ENCODE measurements at regions not wholly inside any gene's neighbourhood (a gene's known extent, or its start where the extent isn't known, plus 50 kb on each side); places are given as distances from the start of the nearest gene placed in this dataset.

DNA sequence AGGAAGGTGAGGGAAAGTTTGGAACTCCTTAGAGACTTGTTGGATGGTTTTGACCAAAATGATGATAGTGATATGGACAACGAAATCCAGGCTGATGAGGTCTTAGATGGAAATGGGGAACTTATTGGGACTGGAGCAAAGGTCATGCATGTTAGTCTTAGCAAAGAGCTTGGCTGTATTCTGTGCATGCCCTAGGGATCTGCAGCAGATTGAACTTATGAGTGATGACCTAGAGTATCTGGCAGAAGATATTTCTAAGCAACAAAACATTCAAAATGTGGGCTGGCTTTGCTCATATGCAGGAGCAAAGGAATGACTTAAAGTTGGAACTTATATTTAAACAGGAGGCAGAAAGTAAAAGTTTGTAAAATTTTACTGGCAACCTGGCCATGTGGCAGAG is 489.3 kb upstream of the DIPK2B start:
- H3K27me3 ChIP-seq, result peaks cover 0 to 5% (median 0%) of the 10 kb centered on the region in 4 donors
- TF ChIP-seq, protein P1, sequence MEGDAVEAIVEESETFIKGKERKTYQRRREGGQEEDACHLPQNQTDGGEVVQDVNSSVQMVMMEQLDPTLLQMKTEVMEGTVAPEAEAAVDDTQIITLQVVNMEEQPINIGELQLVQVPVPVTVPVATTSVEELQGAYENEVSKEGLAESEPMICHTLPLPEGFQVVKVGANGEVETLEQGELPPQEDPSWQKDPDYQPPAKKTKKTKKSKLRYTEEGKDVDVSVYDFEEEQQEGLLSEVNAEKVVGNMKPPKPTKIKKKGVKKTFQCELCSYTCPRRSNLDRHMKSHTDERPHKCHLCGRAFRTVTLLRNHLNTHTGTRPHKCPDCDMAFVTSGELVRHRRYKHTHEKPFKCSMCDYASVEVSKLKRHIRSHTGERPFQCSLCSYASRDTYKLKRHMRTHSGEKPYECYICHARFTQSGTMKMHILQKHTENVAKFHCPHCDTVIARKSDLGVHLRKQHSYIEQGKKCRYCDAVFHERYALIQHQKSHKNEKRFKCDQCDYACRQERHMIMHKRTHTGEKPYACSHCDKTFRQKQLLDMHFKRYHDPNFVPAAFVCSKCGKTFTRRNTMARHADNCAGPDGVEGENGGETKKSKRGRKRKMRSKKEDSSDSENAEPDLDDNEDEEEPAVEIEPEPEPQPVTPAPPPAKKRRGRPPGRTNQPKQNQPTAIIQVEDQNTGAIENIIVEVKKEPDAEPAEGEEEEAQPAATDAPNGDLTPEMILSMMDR (IDR thresholded peaks at IDR 0.05), result no peak

DNA sequence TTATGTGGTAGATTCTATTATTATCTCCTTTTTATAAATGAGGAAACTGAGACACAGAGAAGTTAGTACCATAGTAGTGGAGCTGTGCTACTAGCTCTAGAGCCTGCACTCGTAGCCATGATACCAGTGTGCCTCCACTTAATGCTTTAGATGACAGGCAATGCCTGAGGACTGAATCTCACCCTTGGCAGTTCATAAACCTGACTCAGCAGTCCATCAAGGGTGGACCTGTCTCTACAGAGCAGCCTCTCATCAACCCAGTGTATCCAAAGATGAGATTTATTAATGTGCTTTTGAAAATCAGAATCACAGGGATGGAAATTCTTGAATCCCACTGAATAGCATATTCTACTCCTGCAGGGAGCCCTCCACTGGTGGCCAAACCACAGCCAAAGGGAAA is 483.2 kb upstream of the DIPK2B start:
- no peak for FAIRE-seq
- WGBS, 2 donors, result 28 to 35% methylated on average over 1 of the region's 1 CpG
- no peak for ATAC-seq

More for the DNA sequence above, 489.3 kb upstream of the DIPK2B start:
- WGBS, 2 donors, result 42 to 60% methylated on average over 1 of the region's 1 CpG
- DNase-seq (no peak), FAIRE-seq (no peak), ATAC-seq (no peak)
- H3K4me1 ChIP-seq, result no peaks in the 10 kb centered on the region
- no peaks in the 10 kb centered on the region for H3K36me3 ChIP-seq
- H3K4me3 ChIP-seq, result no peak overlapping the region
- H3K9me3 ChIP-seq, result no peaks in the 10 kb centered on the region
- intact Hi-C loops (cut with DNase I), result no loop called here
- H3K27ac ChIP-seq, result no peak overlapping the region

DNA sequence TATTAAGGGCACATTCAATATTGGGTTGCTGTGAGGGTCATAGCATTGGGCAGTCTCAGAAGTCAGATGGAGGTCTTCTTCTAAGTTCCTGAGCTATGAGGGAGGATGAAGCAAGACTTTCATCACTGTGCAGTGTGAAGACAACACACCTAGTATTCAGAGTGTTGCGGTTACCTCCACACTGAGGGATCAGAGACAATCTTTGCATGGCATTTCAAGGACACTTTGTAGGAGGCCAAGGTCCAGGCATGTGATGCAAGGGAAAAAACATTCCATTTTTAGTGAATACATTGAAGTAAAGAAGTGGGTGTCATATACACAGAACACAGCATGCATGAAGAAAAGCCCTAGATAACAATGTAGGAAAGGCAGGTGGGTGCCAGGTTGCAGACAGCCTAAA is 481.2 kb upstream of the DIPK2B start:
- intact Hi-C loops (cut with DNase I), result no loop called here
- no peak overlapping the region for H3K4me3 ChIP-seq
- H3K9me3 ChIP-seq, result no peaks in the 10 kb centered on the region
- 85 to 87% methylated on average over 1 of the region's 1 CpG for WGBS, 2 donors
- ATAC-seq (no peak), FAIRE-seq (no peak), DNase-seq (no peak)
- no peaks in the 10 kb centered on the region for H3K27me3 ChIP-seq
- TF ChIP-seq, protein P1 (IDR thresholded peaks at IDR 0.05), result no peak
- H3K4me1 ChIP-seq, result no peaks in the 10 kb centered on the region
- no peak overlapping the region for H3K27ac ChIP-seq
- no peaks in the 10 kb centered on the region for H3K36me3 ChIP-seq

More for the DNA sequence above, 483.2 kb upstream of the DIPK2B start:
- intact Hi-C loops (cut with DNase I), result no loop called here
- H3K27me3 ChIP-seq, result no peaks in the 10 kb centered on the region
- DNase-seq, result no peak
- no peaks in the 10 kb centered on the region for H3K36me3 ChIP-seq
- TF ChIP-seq, protein P1 (IDR thresholded peaks at IDR 0.05), result no peak
- H3K27ac ChIP-seq, result no peak overlapping the region
- no peak overlapping the region for H3K4me3 ChIP-seq
- H3K4me1 ChIP-seq, result no peaks in the 10 kb centered on the region
- H3K9me3 ChIP-seq, result no peaks in the 10 kb centered on the region

DNA sequence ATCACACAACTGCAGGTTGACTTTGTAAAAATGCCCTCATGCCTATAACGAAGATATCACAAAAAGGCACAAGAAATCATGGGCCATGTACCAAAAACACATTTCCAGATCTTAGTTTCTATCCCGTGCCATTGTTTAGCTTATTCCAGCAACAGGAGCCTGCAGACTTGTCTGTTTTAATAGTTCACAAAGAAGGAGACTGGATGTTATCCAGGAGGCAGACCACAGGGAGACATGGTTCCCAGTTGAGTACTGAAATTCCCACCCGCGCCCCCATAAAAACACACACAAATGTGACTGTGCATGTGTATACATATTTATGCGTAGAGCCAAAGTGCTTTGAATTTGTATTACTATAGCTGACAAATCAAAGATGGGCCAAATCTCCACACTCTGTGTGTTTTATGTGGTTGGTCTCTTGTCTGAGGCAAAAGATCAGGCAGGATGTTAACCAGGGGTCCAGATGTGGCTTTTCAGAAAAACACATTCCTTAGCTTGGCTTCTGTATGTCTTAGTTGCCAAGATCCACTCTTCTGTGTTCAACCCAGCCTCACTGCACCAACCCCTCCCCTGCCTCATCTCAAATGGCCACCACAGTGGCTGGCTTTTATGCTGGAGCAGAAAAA is 469.2 kb upstream of the DIPK2B start:
- H3K36me3 ChIP-seq, result no peaks in the 10 kb centered on the region
- WGBS, 2 donors, result 71 to 77% methylated on average over 5 of the region's 5 CpGs
- H3K27me3 ChIP-seq, result peaks cover 0 to 4% (median 2%) of the 10 kb centered on the region in 4 donors
- H3K4me1 ChIP-seq, result no peaks in the 10 kb centered on the region
- no peaks in the 10 kb centered on the region for H3K9me3 ChIP-seq
- ATAC-seq, result no peak
- TF ChIP-seq, protein P1 (IDR thresholded peaks at IDR 0.05), result no peak
- no peak for FAIRE-seq
- no peak overlapping the region for H3K4me3 ChIP-seq
- intact Hi-C loops (cut with DNase I), result no loop called here
- no peak overlapping the region for H3K27ac ChIP-seq
- DNase-seq, result no peak

DNA sequence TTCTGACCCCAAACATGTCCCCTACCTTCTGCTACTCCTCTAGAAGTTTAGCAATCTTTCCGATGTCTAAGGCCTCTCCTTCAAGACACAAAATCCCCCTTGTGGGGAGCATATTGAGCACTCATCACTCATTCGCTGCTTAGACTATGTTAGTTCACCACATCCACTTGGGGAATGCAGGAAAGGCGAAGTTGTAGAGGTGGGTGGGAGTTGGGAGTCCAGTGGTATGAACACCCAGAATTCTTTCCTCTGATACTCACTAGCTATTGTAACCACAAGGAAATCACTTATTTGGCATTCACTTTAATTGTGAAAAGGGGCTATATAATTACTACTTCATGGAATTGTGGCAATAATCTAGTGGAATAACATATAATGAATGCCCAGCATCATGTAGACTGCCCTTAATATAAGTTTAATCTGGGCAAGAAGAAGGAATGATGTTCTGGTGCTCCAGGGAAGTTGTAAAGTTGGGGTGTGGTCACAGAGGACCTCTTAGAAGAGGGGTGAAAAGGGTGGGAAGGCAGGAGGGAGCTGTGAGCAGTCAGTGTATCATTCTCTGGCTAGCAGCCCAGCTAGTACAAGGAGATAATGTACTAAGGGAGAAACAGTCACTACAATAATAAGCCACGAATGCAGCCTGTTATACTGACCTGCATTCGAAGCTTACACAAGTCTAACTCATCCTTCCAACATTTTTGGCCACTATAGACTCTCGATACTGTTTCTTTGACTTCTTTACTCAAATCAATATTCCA is 468.2 kb upstream of the DIPK2B start:
- H3K4me3 ChIP-seq, result no peak overlapping the region
- no peak for ATAC-seq
- no peak overlapping the region for H3K27ac ChIP-seq
- H3K36me3 ChIP-seq, result no peaks in the 10 kb centered on the region
- no peaks in the 10 kb centered on the region for H3K4me1 ChIP-seq
- no peaks in the 10 kb centered on the region for H3K9me3 ChIP-seq
- peaks cover 0 to 4% (median 2%) of the 10 kb centered on the region in 4 donors for H3K27me3 ChIP-seq
- intact Hi-C loops (cut with DNase I), result no loop called here
- no peak for DNase-seq
- 64 to 72% methylated on average over 6 of the region's 6 CpGs for WGBS, 2 donors
- FAIRE-seq, result no peak
- TF ChIP-seq, protein P1 (IDR thresholded peaks at IDR 0.05), result no peak
